ENCODE measurements at regions not wholly inside any gene's neighbourhood (a gene's known extent, or its start where the extent isn't known, plus 50 kb on each side); places are given as distances from the start of the nearest gene placed in this dataset.
A peak's percentile ranks its signal among the peaks of the same experiment; 100 is the strongest.

- DNase-seq = no peak
- H3K9me3 ChIP-seq (ENCODE audit: severe bottlenecking) = peaks cover 18% of the 10 kb centered on the region
- no peak overlapping the region for H3K27ac ChIP-seq
These were observed 392.8 kb downstream of the TRIB2 start for GRCh38 chr2:13109516-13109915.

DNA sequence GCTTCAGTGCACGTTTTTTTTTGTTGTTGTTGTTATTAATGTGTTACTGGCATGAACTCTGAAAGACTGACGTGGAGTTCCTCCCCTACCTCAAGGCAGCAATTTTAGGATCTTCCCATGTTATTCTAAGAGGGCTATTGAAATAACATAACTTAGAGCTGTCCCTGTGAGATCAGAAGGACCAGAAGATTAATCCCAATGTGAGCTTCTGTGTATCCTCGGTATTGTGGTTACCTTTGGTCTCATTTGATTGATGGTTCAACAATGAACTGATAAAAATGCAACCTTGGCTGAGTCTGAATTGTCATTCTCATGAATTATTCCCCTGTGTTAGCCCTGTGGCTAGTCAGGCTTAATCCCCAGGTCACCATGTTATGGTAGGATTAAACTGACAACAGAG is 394.1 kb downstream of the TRIB2 start:
- no peak overlapping the region for H3K27ac ChIP-seq
- H3K9me3 ChIP-seq (ENCODE audit: severe bottlenecking) = peaks cover 18% of the 10 kb centered on the region
- no peak overlapping the region for H3K4me3 ChIP-seq (ENCODE audit: low read depth, low read length)
- no peaks in the 10 kb centered on the region for H3K27me3 ChIP-seq (ENCODE audit: insufficient read depth, low read depth, severe bottlenecking)
- no peaks in the 10 kb centered on the region for H3K36me3 ChIP-seq
- no peak for TF ChIP-seq CTCF (IDR thresholded peaks at IDR 0.05; ENCODE audit: low read depth, low read length)
- DNase-seq = no peak

More at GRCh38 chr2:13109516-13109915, 392.8 kb downstream of the TRIB2 start:
- no peak for TF ChIP-seq CTCF (IDR thresholded peaks at IDR 0.05; ENCODE audit: low read depth, low read length)
- H3K36me3 ChIP-seq = no peaks in the 10 kb centered on the region
- H3K27me3 ChIP-seq (ENCODE audit: insufficient read depth, low read depth, severe bottlenecking) = no peaks in the 10 kb centered on the region
- H3K4me3 ChIP-seq (ENCODE audit: low read depth, low read length) = no peak overlapping the region

GRCh38 chr2:13113002-13113401 is 396.3 kb downstream of the TRIB2 start:
- peaks cover 18% of the 10 kb centered on the region for H3K9me3 ChIP-seq (ENCODE audit: severe bottlenecking)
- H3K4me3 ChIP-seq (ENCODE audit: low read depth, low read length) = no peak overlapping the region
- H3K27me3 ChIP-seq (ENCODE audit: insufficient read depth, low read depth, severe bottlenecking) = no peaks in the 10 kb centered on the region
- peak overlapping the region; percentile 65 for H3K27ac ChIP-seq
- H3K36me3 ChIP-seq = no peaks in the 10 kb centered on the region
- TF ChIP-seq CTCF (IDR thresholded peaks at IDR 0.05; ENCODE audit: low read depth, low read length) = no peak
- peak; percentile 30 for DNase-seq

DNA sequence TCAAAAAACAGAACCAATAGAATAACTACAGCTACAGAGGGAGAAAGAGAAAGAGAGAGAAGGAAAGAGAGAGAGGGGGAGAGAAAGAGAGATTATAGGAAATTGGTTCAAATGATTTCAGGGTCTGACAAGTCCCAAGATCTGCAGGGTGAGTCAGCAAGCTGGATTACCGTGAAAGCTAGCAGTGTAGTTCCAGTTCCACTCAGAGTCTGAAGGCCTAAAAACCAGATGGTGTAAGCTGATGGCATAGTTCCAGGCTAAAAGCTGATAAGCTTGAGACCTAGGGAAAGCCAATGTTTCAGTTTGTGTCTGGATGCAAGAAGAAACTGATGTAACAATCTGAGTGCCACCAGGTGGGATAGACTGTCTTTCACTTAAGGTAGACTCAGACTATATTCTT is 397.7 kb downstream of the TRIB2 start:
- Histone ChIP-seq H3K27me3 (ENCODE audit: insufficient read depth, low read depth, severe bottlenecking) (no peaks in the 10 kb centered on the region), H3K4me3 (ENCODE audit: low read depth, low read length) (no peak overlapping the region), H3K9me3 (ENCODE audit: severe bottlenecking) (peaks cover 18% of the 10 kb centered on the region), H3K36me3 (no peaks in the 10 kb centered on the region), H3K27ac (peak overlapping the region; percentile 65)
- DNase-seq = peak; percentile 81
- no peak for TF ChIP-seq CTCF (IDR thresholded peaks at IDR 0.05; ENCODE audit: low read depth, low read length)

- Histone ChIP-seq H3K36me3 (no peaks in the 10 kb centered on the region), H3K27me3 (ENCODE audit: insufficient read depth, low read depth, severe bottlenecking) (no peaks in the 10 kb centered on the region), H3K4me3 (ENCODE audit: low read depth, low read length) (no peak overlapping the region), H3K27ac (peak overlapping the region; percentile 65), H3K9me3 (ENCODE audit: severe bottlenecking) (peaks cover 18% of the 10 kb centered on the region)
- TF ChIP-seq CTCF (IDR thresholded peaks at IDR 0.05; ENCODE audit: low read depth, low read length) = no peak
- no peak for DNase-seq
These were observed 398.9 kb downstream of the TRIB2 start for GRCh38 chr2:13115643-13116042.

DNA sequence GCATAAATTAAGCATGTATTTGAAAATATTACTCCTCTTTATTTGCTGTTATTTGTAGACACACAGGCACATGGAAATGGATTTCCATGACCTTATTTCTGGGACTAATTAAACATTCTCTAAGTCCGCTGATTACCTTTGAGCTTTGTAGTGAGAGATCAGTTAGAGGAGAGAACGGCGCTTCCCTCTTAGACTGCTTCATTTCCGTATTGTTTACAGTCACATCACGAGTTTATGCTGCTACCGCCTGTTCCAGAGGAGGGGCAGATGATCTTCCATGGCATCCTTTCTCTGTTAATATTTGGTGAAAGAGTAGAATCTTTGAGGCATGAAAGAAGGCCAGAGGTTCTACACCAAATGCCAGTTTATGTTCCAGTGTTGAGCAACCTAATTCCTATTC is 404.4 kb downstream of the TRIB2 start:
- Histone ChIP-seq H3K27ac (no peak overlapping the region), H3K36me3 (no peaks in the 10 kb centered on the region), H3K4me3 (ENCODE audit: low read depth, low read length) (no peak overlapping the region), H3K9me3 (ENCODE audit: severe bottlenecking) (no peaks in the 10 kb centered on the region), H3K27me3 (ENCODE audit: insufficient read depth, low read depth, severe bottlenecking) (no peaks in the 10 kb centered on the region)
- TF ChIP-seq CTCF (IDR thresholded peaks at IDR 0.05; ENCODE audit: low read depth, low read length) = no peak
- DNase-seq = no peak
